Activated CD4-positive, alpha-beta T cell treated with anti-CD3 and anti-CD28 coated beads, Interleukin-2, amount 10 ng/mL, durations not matched to agents 7 days and 5 days (primary cell): ENCODE measurements at regions not wholly inside any gene's neighbourhood (a gene's known extent, or its start where the extent isn't known, plus 50 kb on each side); places are given as distances from the start of the nearest gene placed in this dataset.
A peak's percentile ranks its signal among the peaks of the same experiment; 100 is the strongest.

Experiments used
- CTCF ChIA-PET: fragments of 350-600 bp; sonication (Branson Sonifier 250); formaldehyde crosslinking; loops from one replicate; lab custom pipeline; 2021; ENCODE audit warnings: antibody characterized with exemption; lab: Charles Lee
- POLR2A ChIA-PET: fragments of 350-600 bp; sonication (Branson Sonifier 250); formaldehyde crosslinking; loops from one replicate; lab custom pipeline; 2021; ENCODE audit warnings: antibody characterized with exemption; lab: Charles Lee
- DNase-seq: peaks from one replicate; pipeline ENCODE4 v3.0.0-alpha.2; 2020
- H3K27ac Mint-ChIP-seq: one replicate; pipeline ENCODE4 v1.8.0; 2021; ENCODE audit warnings: mild to moderate bottlenecking, moderate library complexity, mixed read lengths
- H3K27me3 Mint-ChIP-seq: one replicate; pipeline ENCODE4 v1.8.0; 2021; ENCODE audit warnings: mixed read lengths
- H3K36me3 Mint-ChIP-seq: one replicate; pipeline ENCODE4 v1.8.0; 2021; ENCODE audit warnings: low read depth, mixed read lengths
- H3K4me1 Mint-ChIP-seq: one replicate; pipeline ENCODE4 v1.8.0; 2021; ENCODE audit warnings: mixed read lengths
- H3K4me3 Mint-ChIP-seq: one replicate; pipeline ENCODE4 v1.8.0; 2021; ENCODE audit warnings: mild to moderate bottlenecking, moderate library complexity, mixed read lengths
- H3K9me3 Mint-ChIP-seq: one replicate; pipeline ENCODE4 v1.8.0; 2021; ENCODE audit warnings: mixed read lengths

DNA sequence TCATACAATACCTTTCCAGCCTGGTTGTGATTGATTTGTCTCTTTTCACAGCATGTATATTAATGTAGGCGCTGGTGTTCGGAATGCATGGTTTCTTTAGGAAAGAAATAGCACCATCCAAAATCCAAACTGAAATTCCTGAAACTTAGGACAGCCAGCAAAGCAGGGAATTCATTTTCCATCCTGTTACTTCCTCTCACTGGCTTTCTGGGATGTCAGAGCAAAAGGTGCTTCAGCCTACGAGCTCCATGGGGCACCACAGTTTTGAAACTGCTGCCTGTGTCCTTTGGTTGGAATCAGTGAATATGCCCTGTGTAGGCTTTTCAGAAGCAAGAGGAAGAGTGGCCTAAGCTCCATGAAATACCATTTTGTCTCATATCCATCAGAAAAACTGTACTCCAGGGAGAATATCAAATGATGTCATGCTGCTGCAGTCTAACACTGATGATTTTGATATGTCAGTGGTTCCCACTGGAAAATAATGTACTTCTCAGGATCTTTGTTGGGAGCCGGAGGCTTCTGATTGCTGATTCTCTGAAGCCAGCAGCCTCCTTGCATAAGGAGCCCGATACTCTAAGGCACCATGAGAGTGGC is 117.8 kb upstream of the SERP2 start:
- Mint-ChIP-seq H3K9me3 (peaks cover 5% of the 10 kb centered on the region), H3K4me1 (peaks cover 16% of the 10 kb centered on the region), H3K4me3 (no peak overlapping the region), H3K27ac (no peak overlapping the region), H3K36me3 (no peaks in the 10 kb centered on the region), H3K27me3 (peaks cover 7% of the 10 kb centered on the region)
- POLR2A ChIA-PET = no interaction called here
- DNase-seq = no peak
- CTCF ChIA-PET = interaction anchor here (1.5 kb wide), 1 partner anchor 14 kb away, joined by 5 read pairs; no protein-coding TSS in a partner anchor

DNA sequence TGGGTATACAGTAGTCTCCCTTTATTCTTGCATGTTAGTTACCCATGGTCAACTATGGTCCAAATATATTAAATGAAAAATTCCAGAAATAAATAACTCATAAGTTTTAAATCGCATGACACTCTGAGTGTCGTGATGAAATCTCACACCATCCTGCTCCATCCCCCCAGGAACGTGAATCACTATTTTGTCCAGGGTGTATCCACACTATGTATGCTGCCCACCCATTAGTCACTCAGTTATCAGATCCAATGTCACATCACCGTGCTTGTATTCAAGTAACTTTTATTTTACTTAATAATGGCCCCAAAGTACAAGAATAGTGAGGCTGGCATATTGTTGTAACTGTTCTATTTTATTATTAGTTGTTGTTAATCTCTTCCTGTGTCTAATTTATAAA is 115.8 kb upstream of the SERP2 start:
- peaks cover 16% of the 10 kb centered on the region for H3K4me1 Mint-ChIP-seq
- ChIA-PET POLR2A (no interaction called here), CTCF (no interaction called here)
- H3K4me3 Mint-ChIP-seq = no peak overlapping the region
- H3K27me3 Mint-ChIP-seq = peaks cover 7% of the 10 kb centered on the region
- peaks cover 5% of the 10 kb centered on the region for H3K9me3 Mint-ChIP-seq
- no peaks in the 10 kb centered on the region for H3K36me3 Mint-ChIP-seq
- H3K27ac Mint-ChIP-seq = no peak overlapping the region
- DNase-seq = no peak

DNA sequence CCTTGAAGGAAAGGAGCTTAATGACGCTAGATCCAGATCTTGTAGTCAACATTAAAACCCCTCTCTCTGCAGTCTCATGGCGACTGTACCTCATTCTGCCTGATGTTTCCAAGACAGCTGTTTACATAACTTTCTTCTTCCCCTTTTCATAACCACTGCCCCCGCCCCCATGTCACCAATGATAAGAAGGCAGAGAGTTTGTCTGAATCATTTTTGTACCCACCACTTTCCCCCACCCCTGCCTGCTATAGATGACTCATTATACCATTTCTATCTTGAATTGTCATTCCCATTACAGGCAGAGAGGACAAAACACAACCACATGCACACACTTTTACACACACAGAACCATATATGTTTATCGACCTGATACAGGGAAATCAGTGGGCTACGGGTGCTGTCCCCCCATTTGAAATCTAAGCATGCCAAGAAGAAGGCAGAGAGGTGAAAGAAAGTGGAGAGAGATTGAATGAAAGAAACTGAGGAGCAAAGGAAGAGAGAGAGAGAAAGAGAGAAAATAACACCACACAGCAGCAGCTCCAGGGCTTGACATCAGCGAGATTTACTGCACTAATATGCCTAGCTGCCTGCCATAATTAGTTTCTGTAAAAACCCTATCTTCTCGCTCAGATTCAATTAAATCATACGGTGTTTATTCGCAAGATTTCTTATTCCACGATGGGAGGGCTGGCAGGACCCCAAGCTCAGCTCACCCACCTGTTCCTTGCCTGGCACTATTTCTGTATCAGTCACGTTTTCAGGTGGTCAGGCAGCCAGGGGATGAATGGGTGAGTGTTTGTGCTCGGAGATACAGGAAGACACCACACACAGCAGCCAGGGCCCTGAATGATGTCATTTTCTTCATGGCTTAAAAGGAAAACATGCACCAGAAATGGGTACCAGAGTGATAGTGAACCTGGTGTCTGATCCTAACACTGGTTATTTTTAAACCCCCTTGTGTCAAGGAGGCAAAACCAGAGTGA is 114.3 kb upstream of the SERP2 start:
- peaks cover 7% of the 10 kb centered on the region for H3K27me3 Mint-ChIP-seq
- peak overlapping the region; percentile 64 for H3K4me3 Mint-ChIP-seq
- ChIA-PET POLR2A (interaction anchor here (0.6 kb wide), 1 partner anchor 12 kb away, joined by 3 read pairs; no protein-coding TSS in a partner anchor), CTCF (interaction anchor here (0.6 kb wide), 1 partner anchor 11 kb away, joined by 5 read pairs; no protein-coding TSS in a partner anchor)
- peak overlapping the region; percentile 80 for H3K27ac Mint-ChIP-seq
- peaks cover 16% of the 10 kb centered on the region for H3K4me1 Mint-ChIP-seq
- no peaks in the 10 kb centered on the region for H3K36me3 Mint-ChIP-seq
- DNase-seq = peak; percentile 48
- peaks cover 5% of the 10 kb centered on the region for H3K9me3 Mint-ChIP-seq

DNA sequence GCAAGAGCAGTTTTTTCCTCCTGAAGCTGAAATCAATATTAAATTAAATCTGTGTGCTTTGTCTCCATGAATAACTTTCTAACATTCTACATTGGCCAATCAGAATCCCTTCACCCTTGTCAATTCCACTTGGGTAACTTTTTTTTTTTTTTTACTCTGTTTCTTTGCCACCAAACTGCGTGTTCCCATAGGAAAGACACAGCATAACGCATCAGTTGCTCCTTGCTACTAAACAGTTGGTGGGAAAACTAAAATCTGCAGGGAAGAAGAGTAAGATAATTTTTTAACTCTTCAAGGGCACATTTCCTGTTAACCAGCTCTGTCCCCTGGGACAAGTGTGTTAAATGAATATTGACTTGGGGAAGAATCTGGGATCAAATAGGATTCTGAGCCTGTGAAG is 113.3 kb upstream of the SERP2 start:
- Mint-ChIP-seq H3K9me3 (peaks cover 5% of the 10 kb centered on the region), H3K4me3 (no peak overlapping the region), H3K36me3 (no peaks in the 10 kb centered on the region), H3K27ac (no peak overlapping the region), H3K4me1 (peaks cover 16% of the 10 kb centered on the region), H3K27me3 (peaks cover 7% of the 10 kb centered on the region)
- DNase-seq = no peak
- ChIA-PET CTCF (interaction anchor here (0.6 kb wide), 1 partner anchor 12 kb away, joined by 5 read pairs; no protein-coding TSS in a partner anchor), POLR2A (no interaction called here)

DNA sequence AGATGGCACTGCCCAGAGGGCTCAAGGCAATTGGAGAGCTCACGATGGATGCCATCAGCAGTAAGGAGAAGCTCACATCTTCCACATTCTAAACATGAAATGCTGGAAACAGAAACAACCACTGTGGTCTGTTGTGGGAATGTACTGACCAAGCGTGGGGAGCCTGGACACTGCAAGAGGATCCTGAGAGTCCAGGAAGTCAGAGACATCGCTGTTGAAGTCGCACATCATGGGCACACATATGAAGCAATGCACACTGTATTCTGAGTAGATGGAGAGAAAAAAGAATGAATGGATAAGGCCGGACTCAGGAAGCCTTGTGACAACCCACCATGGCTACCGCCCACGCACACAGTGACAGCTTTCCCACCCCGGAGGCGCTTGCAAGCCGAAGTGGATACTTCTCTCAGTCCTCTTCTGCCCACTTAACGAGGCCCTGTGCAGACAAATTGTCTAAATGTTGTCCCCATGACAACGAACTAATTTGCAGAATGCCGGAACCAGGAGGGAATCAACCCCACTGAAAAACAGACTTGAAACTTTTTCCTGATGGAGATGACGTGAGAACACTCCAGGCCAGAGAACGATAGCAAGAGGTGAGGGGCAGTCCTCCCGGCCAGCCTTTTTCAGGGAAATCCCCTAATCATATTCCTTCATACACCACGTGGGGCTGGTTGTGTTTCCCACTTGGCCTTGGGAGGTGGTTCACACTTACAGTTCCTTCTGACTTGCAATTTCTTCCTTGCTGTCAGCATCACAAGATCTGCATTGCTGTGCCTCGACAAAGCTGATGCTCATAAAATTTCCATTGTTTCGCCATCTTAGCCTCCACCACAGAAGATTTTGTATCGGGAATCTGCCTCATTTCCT is 109.6 kb upstream of the SERP2 start:
- POLR2A ChIA-PET = interaction anchor here (0.8 kb wide), 1 partner anchor 173 kb away, joined by 4 read pairs; no protein-coding TSS in a partner anchor
- Mint-ChIP-seq H3K4me3 (no peak overlapping the region), H3K27me3 (peaks cover 16% of the 10 kb centered on the region), H3K9me3 (no peaks in the 10 kb centered on the region), H3K27ac (no peak overlapping the region), H3K4me1 (peaks cover 15% of the 10 kb centered on the region), H3K36me3 (no peaks in the 10 kb centered on the region)
- CTCF ChIA-PET = interaction anchor here (2.0 kb wide), 1 partner anchor 10 kb away, joined by 11 read pairs; no protein-coding TSS in a partner anchor
- no peak for DNase-seq

DNA sequence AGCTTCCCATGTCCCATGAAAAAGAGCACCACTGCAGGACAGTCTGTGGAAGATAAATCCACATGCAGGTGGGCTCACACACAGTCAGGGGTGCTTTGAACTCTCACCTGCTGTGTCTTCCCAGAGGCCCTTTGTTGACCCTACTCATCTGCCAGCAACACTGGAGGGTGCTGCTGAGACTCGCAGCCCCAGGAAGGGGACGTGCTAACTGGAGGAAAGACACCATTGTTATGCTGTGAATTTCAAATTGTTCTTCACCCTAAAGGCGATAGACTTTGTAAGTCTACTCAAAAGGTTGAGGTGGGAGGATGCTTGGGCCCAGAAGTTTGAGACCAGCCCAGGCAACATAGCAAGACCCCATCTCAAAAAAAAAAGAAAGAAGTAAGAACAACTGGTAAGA is 107.3 kb upstream of the SERP2 start:
- no peak for DNase-seq
- Mint-ChIP-seq H3K27ac (no peak overlapping the region), H3K36me3 (no peaks in the 10 kb centered on the region), H3K4me1 (no peaks in the 10 kb centered on the region), H3K9me3 (no peaks in the 10 kb centered on the region), H3K27me3 (peaks cover 16% of the 10 kb centered on the region), H3K4me3 (no peak overlapping the region)
- POLR2A ChIA-PET = no interaction called here
- CTCF ChIA-PET = interaction anchor here (0.6 kb wide), 2 partner anchors 75 to 1049 kb away, joined by 3 read pairs; no protein-coding TSS in a partner anchor

DNA sequence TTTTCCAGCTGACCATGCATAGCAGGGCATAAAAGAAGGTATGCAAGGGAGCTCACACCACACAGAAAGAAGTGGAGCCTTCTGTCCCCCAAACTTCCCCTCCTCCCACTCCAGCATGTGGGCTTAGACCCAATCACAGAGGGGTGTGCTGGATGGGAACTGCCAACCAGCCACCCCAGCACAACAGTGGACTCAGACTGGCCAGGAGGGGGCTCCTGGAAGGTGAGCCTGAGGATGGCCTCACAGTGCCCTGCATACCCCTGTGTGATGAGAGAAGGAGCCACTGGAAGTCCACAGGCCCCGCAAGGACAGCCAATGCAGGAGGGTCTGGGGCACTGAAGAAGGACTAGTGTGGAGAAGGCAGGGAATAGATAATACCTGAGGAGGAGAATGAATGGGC is 106.9 kb upstream of the SERP2 start:
- ChIA-PET POLR2A (no interaction called here), CTCF (interaction anchor here (0.6 kb wide), 2 partner anchors 76 to 1049 kb away, joined by 3 read pairs; no protein-coding TSS in a partner anchor)
- no peak overlapping the region for H3K27ac Mint-ChIP-seq

DNA sequence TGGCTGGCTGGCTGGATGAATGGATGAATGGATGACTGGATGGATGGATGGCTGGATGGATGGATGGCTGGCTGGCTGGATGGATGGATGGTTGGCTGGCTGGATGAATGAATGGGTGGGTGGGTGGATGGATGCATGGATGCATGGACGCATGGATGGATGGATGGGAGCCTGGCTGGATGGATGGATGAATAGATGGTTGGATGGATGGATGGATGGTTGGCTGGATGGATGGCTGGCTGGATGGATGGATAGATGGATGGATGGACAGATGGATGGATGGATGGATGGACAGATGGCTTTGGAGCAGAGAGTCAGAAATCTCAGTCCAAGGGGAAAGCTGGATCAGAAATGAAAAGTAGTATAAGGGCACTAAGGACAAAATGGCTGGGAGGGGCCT is 106.4 kb upstream of the SERP2 start:
- CTCF ChIA-PET = interaction anchor here (0.6 to 1.7 kb wide), 3 partner anchors 11 to 1048 kb away, joined by 3 read pairs; no protein-coding TSS in a partner anchor

More for the DNA sequence above, 106.9 kb upstream of the SERP2 start:
- no peak for DNase-seq
- Mint-ChIP-seq H3K9me3 (no peaks in the 10 kb centered on the region), H3K36me3 (no peaks in the 10 kb centered on the region), H3K4me1 (no peaks in the 10 kb centered on the region), H3K4me3 (no peak overlapping the region), H3K27me3 (peaks cover 16% of the 10 kb centered on the region)

DNA sequence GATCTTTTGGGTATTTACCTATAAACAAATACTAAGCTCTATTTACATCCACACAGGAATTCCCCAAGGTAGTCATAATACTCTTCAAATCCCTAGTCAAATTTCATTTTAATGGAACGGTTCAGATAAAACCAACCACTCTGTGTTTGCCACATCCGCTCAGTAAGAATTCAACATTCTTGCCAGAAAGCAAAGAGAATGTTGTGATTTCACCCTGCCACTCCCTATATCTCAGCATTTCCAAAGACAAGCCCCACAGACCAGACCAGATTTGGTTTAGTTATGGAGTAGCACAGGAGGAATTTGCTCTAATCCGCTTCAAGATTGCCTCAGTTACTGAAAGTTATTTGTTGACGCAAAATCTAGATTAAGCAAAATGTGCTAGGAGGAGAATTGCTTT is 105.6 kb upstream of the SERP2 start:
- H3K4me1 Mint-ChIP-seq = no peaks in the 10 kb centered on the region
- H3K27ac Mint-ChIP-seq = no peak overlapping the region
- ChIA-PET CTCF (interaction anchor here (1.7 kb wide), 1 partner anchor 10 kb away, joined by 3 read pairs; no protein-coding TSS in a partner anchor), POLR2A (no interaction called here)
- peaks cover under 1% of the 10 kb centered on the region for H3K36me3 Mint-ChIP-seq
- peaks cover 16% of the 10 kb centered on the region for H3K27me3 Mint-ChIP-seq
- H3K4me3 Mint-ChIP-seq = no peak overlapping the region
- H3K9me3 Mint-ChIP-seq = no peaks in the 10 kb centered on the region
- no peak for DNase-seq

More for the DNA sequence above, 106.4 kb upstream of the SERP2 start:
- peaks cover 16% of the 10 kb centered on the region for H3K27me3 Mint-ChIP-seq
- POLR2A ChIA-PET = no interaction called here
- DNase-seq = no peak
- no peak overlapping the region for H3K4me3 Mint-ChIP-seq
- no peaks in the 10 kb centered on the region for H3K36me3 Mint-ChIP-seq
- H3K4me1 Mint-ChIP-seq = no peaks in the 10 kb centered on the region
- no peaks in the 10 kb centered on the region for H3K9me3 Mint-ChIP-seq
- H3K27ac Mint-ChIP-seq = no peak overlapping the region

DNA sequence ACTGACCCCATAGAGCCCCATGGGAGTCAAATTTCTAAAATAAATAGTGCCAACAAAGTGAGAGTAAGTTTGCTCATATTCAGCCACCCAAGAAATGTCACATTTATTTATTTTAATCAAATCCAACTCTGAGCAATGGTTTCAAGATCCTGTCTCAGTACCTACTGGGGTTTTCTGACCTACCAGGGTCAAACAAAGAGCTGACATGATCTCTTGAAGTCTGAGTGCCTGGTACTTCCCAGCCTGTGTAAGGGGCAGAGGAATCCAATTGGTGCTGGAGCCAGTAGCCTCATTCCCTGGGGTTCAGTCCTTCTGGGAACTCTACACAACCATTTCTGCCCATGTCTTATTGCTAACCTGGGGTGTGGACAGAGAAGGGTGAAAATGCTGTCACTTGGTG is 104.6 kb upstream of the SERP2 start:
- Mint-ChIP-seq H3K9me3 (no peaks in the 10 kb centered on the region), H3K27me3 (peaks cover 16% of the 10 kb centered on the region), H3K4me1 (peaks cover 4% of the 10 kb centered on the region), H3K4me3 (no peak overlapping the region), H3K36me3 (peaks cover 3% of the 10 kb centered on the region), H3K27ac (no peak overlapping the region)
- POLR2A ChIA-PET = no interaction called here
- CTCF ChIA-PET = interaction anchor here (1.7 kb wide), 1 partner anchor 9 kb away, joined by 3 read pairs; no protein-coding TSS in a partner anchor
- no peak for DNase-seq

DNA sequence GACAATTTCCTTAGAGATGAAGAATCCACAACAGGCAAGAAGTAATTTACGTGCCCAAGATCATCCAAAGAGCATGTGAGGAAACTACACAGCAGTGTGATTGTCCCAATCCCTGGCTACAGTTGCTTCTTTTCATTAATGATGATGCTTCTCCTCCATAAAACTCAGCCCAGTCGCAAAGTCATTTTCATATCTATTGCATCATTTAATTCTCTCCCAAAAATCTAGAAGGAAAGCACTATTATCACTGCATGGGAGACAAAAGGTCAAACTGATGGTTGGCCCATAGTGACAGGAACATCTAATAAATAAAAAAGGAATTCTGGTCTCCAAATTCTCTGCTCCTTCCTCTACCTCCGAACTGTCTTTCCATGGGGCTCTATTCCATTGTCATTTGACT is 103.5 kb upstream of the SERP2 start:
- Mint-ChIP-seq H3K4me3 (no peak overlapping the region), H3K9me3 (peaks cover 6% of the 10 kb centered on the region), H3K27ac (no peak overlapping the region), H3K36me3 (peaks cover 13% of the 10 kb centered on the region), H3K4me1 (peaks cover 16% of the 10 kb centered on the region), H3K27me3 (peaks cover 16% of the 10 kb centered on the region)
- DNase-seq = no peak
- POLR2A ChIA-PET = no interaction called here
- CTCF ChIA-PET = no interaction called here

DNA sequence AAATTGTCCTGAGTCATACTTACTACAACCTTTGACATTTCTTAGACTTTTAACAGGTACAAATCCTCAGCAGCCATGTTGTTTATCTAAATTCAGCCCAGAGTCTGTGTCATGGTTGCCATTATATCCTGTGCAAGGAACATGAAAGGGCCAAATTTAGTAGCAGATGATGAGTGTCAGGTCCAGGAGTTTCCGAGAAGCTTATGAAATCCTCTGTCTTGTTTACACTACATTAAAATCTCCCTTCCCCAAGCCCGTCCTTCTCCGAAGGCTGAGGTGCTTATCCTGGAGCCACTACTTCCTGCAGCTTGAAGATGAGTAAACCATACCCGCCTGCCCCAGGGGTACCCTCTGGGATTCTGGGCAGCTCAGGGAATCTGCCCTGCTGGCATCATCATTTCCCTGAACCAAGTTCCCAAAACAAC is 102.6 kb upstream of the SERP2 start:
- Mint-ChIP-seq H3K9me3 (peaks cover 11% of the 10 kb centered on the region), H3K27ac (no peak overlapping the region), H3K4me3 (no peak overlapping the region), H3K36me3 (peaks cover 20% of the 10 kb centered on the region), H3K4me1 (peaks cover 24% of the 10 kb centered on the region), H3K27me3 (peaks cover 16% of the 10 kb centered on the region)
- DNase-seq = no peak
- CTCF ChIA-PET = no interaction called here
- POLR2A ChIA-PET = no interaction called here
